Psoas muscle (tissue), 7 donors: ENCODE measurements at regions not wholly inside any gene's neighbourhood (a gene's known extent, or its start where the extent isn't known, plus 50 kb on each side); places are given as distances from the start of the nearest gene placed in this dataset.
"Not testable (repeated sequence)": the region's sequence is repeated elsewhere in the genome, so short reads cannot be mapped to it uniquely, and the experiment has no call there.

ENCODE experiments used
- ATAC-seq, 4 donors: fragments of 200-7000 bp; cut with Tn5 transposase; one replicate each; pipeline ENCODE4 v1.9.1; 2020; ENCODE audit warnings: moderate library complexity in 3 of 4, mild to moderate bottlenecking in 2 of 4
- DNase-seq, 2 donors: peaks; one replicate each; pipeline ENCODE4 v3.0.0-alpha.2; 2020
- H3K27ac ChIP-seq: fragments of 200-600 bp; one replicate; pipeline ENCODE4 v1.8.0; 2022
- H3K27me3 ChIP-seq, 3 donors: fragments of 200-600 bp in 1 of 3; one replicate each; pipeline versions ENCODE4 v1.6.1 to v1.8.0; 2013 to 2022; ENCODE audit warnings: low read length in 2 of 3, mild to moderate bottlenecking in 2 of 3, moderate library complexity in 1 of 3; ENCODE audit not compliant: insufficient read depth in 3 of 3
- H3K36me3 ChIP-seq, 2 donors: fragments of 200-600 bp in 1 of 2; one replicate each; pipeline versions ENCODE4 v1.6.1 to v1.8.0; 2013 to 2022; ENCODE audit warnings: low read depth in 1 of 2, mild to moderate bottlenecking in 1 of 2, moderate library complexity in 1 of 2; ENCODE audit not compliant: insufficient read depth in 1 of 2
- H3K4me1 ChIP-seq: fragments of 200-600 bp; one replicate; pipeline ENCODE4 v1.8.0; 2022
- H3K4me3 ChIP-seq: fragments of 200-600 bp; one replicate; pipeline ENCODE4 v1.8.0; 2022; ENCODE audit warnings: mild to moderate bottlenecking
- H3K9me3 ChIP-seq: fragments of 200-600 bp; one replicate; pipeline ENCODE4 v1.8.0; 2022
- WGBS, 3 donors: extraction: QIAGEN DNeasy Blood & Tissue Kit; methylation state at CpG; one replicate each; pipeline versions ENCODE4 v1.1.6 to v1.1.7; 2013; 5-methylcytosine and 5-hydroxymethylcytosine counted together
- intact Hi-C, 2 donors: fragments of 100-400 bp; cut with DNase I; formaldehyde crosslinking; loops; one replicate each; pipeline versions ENCODE4 v1.11.0 to v1.14.2; 2022
- TF ChIP-seq, protein P1 (sequence below): fragments of 200-600 bp; IDR thresholded peaks from one replicate; pipeline ENCODE4 v1.8.0; 2022; ENCODE audit warnings: antibody characterized with exemption
- donor health status: healthy with polysubstance abuse.
- donor health status: DM: no; HTN: no; CAD: no; lungs with moderate emphysema.
- donor health status: Bipolar disorder and iron deficiency.
- donor health status: healthy.
- donor health status: DM: yes; HTN: yes; CAD: no.
- donor health status: DM: no; HTN: no; CAD: no.
- donor health status: DM: yes; HTN: yes; CAD: no.

DNA sequence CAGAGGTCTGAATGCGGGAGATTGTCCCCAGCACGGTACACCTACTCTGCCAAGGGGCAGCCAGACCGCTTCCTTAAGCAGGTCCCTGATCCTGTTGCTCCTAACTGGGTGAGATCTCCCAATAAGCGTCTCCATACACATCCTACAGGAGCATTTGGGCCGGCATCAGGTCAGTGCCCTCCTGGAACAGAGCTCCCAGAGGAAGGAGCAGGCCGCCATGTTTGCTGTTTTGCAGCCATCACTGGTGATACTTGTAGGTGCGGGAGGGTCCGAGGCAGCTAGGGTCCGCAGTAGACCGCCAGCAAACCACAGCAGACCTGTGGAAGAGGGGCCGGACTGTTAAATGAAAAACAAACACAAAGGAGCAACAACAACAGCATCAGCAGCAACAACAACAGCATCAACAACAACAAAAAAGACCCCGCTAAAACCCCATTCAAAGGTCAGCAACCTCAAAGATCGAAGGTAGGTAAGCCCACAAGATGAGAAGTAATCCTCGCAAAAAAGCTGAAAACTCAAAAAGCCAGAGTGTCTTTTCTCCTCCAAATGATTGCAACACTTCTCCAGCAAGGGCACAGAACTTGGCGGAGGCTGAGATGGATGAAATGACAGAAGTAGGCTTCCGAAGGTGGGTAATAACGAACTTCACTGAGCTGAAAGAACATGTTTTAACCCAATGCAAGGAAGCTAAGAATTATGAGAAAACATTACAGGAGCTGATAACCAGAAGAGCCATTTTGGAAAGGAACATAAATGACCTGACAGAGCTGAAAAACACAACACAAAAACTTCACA is 79.0 kb upstream of the CDH7 start:
- intact Hi-C loops: no loop called here

DNA sequence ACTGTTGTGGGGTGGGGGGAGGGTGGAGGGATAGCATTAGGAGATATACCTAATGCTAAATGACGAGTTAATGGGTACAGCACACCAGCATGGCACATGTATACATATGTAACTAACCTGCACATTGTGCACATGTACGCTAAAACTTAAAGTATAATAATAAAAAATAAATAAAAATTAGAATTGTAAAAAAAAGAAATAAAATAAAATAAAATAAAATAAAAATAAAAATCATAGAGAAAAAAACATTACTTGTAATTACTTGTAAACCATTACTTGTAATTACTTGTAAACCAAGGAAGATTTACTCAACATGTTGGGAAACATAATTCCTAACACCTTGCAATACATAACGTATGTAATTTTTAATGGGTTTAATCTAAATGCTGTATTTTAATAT is 80.7 kb upstream of the CDH7 start:
- H3K4me1 ChIP-seq, DNase-seq, H3K27ac ChIP-seq, H3K4me3 ChIP-seq, intact Hi-C loops, ATAC-seq, H3K9me3 ChIP-seq, H3K27me3 ChIP-seq, H3K36me3 ChIP-seq: not testable (repeated sequence)
- WGBS, 3 donors: 84 to 97% (median 87%) methylated on average over 2 to 3 of the region's 3 CpGs

More for the DNA sequence above, 79.0 kb upstream of the CDH7 start:
- 88 to 90% (median 90%) methylated on average over 17 of the region's 17 CpGs for WGBS, 3 donors
- Histone ChIP-seq H3K4me3 (no peak overlapping the region), H3K27me3 (no peaks in the 10 kb centered on the region), H3K4me1 (no peaks in the 10 kb centered on the region), H3K36me3 (no peaks in the 10 kb centered on the region), H3K9me3 (no peaks in the 10 kb centered on the region), H3K27ac (no peak overlapping the region)
- TF ChIP-seq, protein P1, sequence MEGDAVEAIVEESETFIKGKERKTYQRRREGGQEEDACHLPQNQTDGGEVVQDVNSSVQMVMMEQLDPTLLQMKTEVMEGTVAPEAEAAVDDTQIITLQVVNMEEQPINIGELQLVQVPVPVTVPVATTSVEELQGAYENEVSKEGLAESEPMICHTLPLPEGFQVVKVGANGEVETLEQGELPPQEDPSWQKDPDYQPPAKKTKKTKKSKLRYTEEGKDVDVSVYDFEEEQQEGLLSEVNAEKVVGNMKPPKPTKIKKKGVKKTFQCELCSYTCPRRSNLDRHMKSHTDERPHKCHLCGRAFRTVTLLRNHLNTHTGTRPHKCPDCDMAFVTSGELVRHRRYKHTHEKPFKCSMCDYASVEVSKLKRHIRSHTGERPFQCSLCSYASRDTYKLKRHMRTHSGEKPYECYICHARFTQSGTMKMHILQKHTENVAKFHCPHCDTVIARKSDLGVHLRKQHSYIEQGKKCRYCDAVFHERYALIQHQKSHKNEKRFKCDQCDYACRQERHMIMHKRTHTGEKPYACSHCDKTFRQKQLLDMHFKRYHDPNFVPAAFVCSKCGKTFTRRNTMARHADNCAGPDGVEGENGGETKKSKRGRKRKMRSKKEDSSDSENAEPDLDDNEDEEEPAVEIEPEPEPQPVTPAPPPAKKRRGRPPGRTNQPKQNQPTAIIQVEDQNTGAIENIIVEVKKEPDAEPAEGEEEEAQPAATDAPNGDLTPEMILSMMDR: no peak
- ATAC-seq (peak in 1 of 4 donors; percentile 25), DNase-seq (no peak)

DNA sequence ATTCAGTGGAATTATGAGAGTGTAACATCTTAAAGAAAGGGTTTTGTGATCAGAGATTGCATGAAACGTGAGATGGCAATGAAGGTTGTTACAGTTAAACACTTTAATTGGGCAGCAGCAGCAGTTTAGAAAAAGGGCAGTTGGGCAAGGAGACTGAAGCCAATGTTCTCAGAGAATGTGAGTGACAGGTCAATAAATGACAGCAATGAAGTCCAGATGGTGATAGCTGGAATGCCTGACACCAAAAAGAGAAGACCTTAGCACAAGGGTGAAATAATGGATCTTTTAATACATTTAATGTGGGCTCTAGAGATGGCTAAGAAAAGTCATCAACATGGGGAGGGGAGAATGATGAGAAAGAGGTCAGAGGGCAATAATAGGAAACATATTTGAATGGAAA is 89.4 kb upstream of the CDH7 start:
- H3K27ac ChIP-seq: no peak overlapping the region
- H3K27me3 ChIP-seq: no peaks in the 10 kb centered on the region
- DNase-seq: no peak
- TF ChIP-seq, protein P1: no peak
- intact Hi-C loops: no loop called here
- H3K4me3 ChIP-seq: no peak overlapping the region
- 15 to 36% (median 33%) methylated on average over 1 of the region's 1 CpG for WGBS, 3 donors
- no peaks in the 10 kb centered on the region for H3K36me3 ChIP-seq
- H3K4me1 ChIP-seq: no peaks in the 10 kb centered on the region
- H3K9me3 ChIP-seq: no peaks in the 10 kb centered on the region
- ATAC-seq: no peak

DNA sequence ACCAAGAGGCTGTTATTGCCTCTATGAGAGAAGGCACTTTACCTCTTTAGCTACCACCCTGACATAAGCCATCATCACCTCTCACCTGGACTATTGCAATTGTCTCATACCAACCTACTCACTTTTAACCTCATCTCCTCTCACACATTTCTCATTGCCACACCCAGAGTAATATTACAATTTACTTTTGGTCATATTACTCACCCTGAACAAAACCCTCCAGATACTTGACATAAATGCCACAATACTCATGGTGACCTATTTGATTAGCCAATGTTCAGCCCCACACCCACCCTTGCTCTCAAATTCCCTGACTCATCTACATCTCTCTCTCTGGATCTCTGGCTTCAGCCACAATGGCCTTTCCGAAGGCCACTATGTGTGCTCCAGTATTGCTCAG is 90.9 kb upstream of the CDH7 start:
- WGBS, 3 donors: 92 to 96% (median 96%) methylated on average over 1 of the region's 1 CpG
- H3K4me3 ChIP-seq: no peak overlapping the region
- H3K9me3 ChIP-seq: no peaks in the 10 kb centered on the region
- no peak for DNase-seq
- ATAC-seq: no peak
- intact Hi-C loops: no loop called here
- TF ChIP-seq, protein P1: no peak
- H3K27me3 ChIP-seq: no peaks in the 10 kb centered on the region
- no peak overlapping the region for H3K27ac ChIP-seq
- no peaks in the 10 kb centered on the region for H3K4me1 ChIP-seq
- no peaks in the 10 kb centered on the region for H3K36me3 ChIP-seq

DNA sequence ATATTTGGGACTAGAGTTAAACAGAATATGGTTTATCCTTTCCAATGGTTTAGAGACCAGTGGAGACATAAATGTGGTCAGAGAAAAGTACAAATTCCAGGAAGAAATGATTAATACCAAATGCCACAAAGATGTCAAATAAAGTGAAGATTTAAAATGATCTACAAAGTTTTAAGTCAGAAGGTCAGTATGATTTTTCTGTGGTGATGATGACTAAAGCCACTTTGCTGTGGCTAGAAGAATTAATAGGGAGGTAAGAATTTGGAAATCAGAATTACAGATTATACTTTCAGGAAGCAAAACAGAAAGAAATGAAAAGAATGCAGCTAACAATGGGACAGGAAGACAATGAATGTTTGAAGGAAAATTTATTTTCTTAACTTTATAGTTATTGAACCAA is 91.5 kb upstream of the CDH7 start:
- intact Hi-C loops: no loop called here
- no peak overlapping the region for H3K4me3 ChIP-seq
- no peaks in the 10 kb centered on the region for H3K4me1 ChIP-seq
- H3K9me3 ChIP-seq: no peaks in the 10 kb centered on the region
- H3K36me3 ChIP-seq: no peaks in the 10 kb centered on the region
- no peak overlapping the region for H3K27ac ChIP-seq
- TF ChIP-seq, protein P1: no peak
- ATAC-seq (no peak), DNase-seq (no peak)
- H3K27me3 ChIP-seq: no peaks in the 10 kb centered on the region
